SHP77 treated with DMSO at 0.1 percent for 48 hours (cell line): ENCODE measurements at regions not wholly inside any gene's neighbourhood (a gene's known extent, or its start where the extent isn't known, plus 50 kb on each side); places are given as distances from the start of the nearest gene placed in this dataset.

Source experiments
- DNase-seq: peaks from one replicate; lab custom pipeline; 2025; lab: John Stamatoyannopoulos, UW

DNA sequence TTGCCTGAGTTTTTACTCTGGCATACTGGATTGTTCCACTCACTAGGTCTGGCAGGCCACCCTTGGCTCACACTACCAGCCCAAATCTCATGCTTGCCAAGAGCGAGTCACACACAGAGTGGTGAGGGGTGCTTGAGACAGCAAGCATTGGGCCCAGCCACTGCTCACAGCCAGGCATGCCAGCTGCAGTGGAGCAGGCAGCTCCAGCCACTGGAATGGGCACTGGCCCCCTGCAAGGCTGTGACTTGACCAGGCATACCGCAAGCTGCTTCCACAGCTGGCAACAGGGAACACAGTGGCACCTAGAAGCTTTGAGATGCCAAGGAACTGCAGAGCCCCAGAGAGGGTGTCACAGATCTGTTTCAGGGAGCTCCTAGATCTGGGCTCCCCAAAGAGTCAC is 488.5 kb downstream of the LRFN5 start:
- no peak for DNase-seq

DNA sequence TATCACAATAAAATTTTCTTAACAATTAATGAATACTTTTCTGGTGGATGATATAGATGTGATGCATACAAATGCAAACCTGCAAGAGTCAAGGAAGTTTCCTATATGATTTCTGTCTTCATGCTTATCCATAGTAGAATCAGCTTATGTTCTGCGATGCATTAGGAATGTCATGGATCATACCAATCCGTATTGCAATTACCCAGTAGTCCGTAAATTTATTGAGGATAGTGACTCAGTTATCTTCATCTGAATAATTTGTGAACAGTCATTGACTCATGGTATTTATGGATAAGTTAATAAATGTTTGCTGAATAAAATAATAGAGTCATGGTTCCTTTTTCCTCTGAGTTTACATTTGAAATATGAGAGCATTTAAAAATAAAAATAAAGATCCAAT is 483.4 kb downstream of the LRFN5 start:
- no peak for DNase-seq

DNA sequence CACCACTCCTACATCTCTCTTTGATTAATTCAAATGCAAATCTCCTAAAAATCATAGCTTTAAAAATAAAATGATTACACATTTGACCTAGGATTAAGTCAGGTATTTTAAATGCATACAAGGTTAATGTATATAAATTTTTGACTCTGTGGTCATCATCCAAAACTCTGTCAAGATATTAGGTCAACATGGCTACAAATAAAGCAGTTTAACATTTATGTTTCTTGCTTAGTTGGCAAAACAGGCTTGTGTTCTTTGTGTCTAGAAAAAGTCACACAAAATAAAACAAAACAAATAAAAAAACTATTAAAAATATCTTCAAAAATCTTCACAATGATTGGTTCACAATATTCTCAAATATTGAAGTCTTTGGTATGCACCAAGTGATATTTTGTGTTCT is 473.2 kb downstream of the LRFN5 start:
- DNase-seq: no peak

- no peak for DNase-seq
These were observed 471.7 kb downstream of the LRFN5 start for GRCh38 chr14:42078345-42078744.

GRCh38 chr14:42070031-42070430 is 463.4 kb downstream of the LRFN5 start:
- DNase-seq: no peak

DNA sequence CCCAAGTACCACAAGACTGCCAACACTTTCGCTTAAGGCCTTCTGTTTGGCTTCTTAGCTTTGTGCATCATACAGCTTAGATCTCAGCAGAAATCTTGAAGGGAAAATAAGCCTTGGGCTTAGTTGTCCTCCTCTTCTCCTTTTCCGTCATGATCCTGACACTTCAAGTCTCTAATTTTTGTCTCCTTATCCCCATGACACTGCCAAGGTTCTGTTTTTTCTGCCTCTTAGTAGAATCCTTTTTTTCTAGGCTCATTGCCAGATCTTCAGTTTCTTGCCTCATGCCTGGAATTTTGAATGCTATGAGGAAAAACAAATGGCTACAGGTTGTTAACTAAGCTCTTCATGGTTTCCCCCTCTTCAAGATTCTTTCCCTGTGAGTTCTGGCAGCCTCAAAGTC is 450.4 kb downstream of the LRFN5 start:
- no peak for DNase-seq

- DNase-seq: no peak
These were observed 440.9 kb downstream of the LRFN5 start for GRCh38 chr14:42047421-42048055.

DNA sequence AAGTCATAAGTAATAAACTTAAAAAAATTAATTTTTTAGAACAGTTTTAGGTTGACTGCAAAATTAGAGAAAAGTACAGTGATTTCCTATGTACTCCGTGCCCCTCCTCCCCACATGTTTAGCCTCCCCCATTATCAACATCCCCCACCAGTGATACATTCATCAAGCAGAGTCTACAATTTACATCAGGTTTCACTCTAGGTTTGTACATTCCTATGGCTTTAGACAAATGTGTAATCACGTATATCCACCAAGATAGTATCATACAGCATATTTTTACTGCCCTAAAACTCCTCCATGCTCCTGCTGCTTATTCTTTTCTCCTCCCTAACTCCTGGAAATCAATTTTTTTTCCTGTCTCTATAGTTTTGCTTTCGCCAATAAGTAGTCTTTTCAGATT is 438.7 kb downstream of the LRFN5 start:
- no peak for DNase-seq

- DNase-seq: no peak
These were observed 421.9 kb downstream of the LRFN5 start for GRCh38 chr14:42028607-42029006.

DNA sequence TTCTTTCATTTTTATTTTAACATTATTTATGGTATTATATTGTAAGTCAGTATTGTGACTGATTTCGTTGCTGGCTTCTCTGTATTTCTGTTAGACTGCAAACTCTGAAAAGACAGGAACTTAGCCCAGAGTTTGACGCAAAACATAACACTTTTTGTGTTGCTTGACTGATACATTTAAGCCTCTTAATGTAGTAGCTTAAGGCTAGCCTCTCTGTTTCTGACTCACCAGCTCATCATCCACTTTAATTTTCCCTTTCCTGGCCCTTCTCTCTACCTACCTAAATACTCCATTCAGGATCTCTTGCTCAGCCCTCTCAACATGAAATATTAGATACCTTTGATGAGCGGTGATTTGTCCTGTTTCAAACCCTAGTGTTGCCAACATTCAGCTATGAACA is 420.6 kb downstream of the LRFN5 start:
- DNase-seq: no peak

DNA sequence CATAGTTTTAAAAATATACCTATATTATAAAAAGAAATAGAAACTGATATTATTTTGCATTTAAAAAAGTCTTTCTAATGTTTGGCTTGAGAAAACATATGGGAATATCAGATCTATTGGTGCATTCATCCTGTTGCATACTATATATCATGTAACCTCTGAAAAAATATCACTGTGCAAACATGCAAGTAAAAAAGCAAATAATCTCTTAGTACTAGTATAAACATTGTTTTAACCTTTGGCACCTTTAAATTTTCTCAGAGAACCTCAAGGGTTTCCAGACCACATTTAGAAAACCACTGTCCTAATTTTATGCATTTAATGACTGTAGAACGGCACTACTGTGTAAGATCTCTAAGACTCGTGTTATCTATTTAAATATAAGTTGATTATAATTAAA is 416.8 kb downstream of the LRFN5 start:
- DNase-seq: peak; percentile 34

DNA sequence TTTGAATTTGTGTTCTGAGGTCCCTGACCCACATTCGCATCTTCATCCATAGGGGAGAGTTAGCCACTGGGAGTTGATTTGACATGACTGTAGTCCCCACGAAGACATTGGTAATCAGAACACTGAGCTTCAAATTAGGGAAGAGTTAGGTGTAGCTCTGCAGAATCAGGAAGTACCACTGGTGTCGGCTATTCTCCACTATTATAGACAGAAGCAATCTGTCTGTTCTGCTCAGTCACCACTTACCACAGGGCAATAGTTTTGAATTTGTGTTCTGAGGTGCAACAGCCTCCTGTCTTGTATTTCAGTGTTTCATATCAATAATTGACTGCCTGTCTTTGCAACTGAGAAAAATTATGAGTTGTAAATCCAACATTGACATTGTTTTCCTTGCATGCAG is 407.6 kb downstream of the LRFN5 start:
- no peak for DNase-seq

GRCh38 chr14:42013559-42013958 is 406.9 kb downstream of the LRFN5 start:
- no peak for DNase-seq

GRCh38 chr14:42013153-42013552 is 406.5 kb downstream of the LRFN5 start:
- DNase-seq: no peak

- DNase-seq: no peak
These were observed 404.5 kb downstream of the LRFN5 start for GRCh38 chr14:42011221-42011620.

DNA sequence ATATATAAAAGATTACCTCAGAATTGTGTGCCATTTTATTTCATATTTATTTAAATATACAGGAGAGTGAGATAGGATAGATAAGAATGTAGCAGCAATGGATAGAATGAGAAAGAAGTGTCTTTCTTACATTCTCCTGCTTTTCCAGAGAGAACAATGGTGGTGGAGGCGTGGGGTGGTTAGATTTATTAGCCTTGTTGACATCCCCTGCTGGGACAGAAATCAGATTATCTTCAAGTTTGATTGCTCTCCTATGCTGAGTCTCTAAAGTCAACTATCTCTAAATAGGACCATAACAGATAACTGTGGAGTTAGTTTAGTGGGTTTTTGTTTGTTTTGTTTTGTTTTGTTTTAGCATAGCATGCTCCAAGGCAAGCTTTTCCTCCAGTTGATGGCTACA is 397.6 kb downstream of the LRFN5 start:
- no peak for DNase-seq

DNA sequence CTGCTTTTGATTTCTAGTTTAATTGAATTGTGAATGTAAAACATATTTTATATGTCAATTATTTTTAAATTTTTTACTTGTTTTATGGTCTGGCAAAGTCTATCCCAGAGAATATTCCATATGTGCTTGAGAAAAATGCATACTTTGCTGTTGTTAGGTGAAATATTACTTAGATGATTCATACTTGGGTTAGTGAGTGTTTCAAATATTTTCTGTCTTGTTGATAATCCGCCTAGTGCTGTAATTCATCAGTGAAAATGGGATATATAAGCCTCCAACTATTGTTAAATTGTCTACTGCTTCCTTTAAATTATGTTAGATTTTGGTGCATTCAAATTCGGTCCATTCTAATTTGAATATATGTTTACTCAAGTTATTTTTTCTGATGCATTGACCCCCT is 395.5 kb downstream of the LRFN5 start:
- no peak for DNase-seq

- no peak for DNase-seq
These were observed 394.8 kb downstream of the LRFN5 start for GRCh38 chr14:42001431-42001830.

GRCh38 chr14:42000450-42000849 is 393.8 kb downstream of the LRFN5 start:
- DNase-seq: no peak

- DNase-seq: no peak
These were observed 387.0 kb downstream of the LRFN5 start for GRCh38 chr14:41993687-41994086.

DNA sequence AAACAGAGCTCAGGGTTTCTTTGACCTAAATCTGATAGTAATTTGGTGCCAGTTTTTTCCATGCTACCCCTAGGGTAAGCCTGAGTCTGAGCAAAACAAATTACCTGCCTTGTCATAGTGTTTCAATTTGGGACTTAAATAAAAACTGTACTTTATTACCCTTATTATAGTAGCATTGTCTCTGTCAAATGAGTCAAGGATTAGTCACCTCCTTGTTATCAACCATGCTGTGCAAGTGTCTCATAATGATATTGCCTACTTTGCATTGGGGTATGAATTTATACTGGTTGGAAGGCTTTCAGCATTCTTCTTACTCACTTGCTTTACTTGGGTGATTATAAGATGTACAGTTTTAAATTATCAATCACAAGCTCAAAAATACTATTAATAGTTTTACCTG is 380.0 kb downstream of the LRFN5 start:
- DNase-seq: no peak

GRCh38 chr14:41986083-41986645 is 379.5 kb downstream of the LRFN5 start:
- no peak for DNase-seq

DNA sequence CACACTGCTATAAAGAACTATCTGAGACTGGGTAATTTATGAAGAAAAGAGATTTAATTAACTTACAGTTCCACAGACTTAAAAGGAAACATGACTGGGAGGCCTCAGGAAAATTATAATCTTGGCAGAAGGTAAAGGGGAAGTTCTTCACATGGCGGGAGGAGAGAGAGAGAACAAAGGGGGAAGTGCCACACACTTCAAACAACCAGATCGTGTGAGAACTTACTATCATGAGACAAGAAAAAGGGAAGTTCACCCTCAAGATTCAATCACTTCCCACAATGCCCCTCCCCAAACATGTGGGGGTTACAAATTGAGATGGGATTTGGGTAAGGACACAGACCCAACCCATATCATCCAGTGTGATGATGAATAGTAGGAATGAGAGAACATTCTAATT is 366.5 kb downstream of the LRFN5 start:
- DNase-seq: no peak

DNA sequence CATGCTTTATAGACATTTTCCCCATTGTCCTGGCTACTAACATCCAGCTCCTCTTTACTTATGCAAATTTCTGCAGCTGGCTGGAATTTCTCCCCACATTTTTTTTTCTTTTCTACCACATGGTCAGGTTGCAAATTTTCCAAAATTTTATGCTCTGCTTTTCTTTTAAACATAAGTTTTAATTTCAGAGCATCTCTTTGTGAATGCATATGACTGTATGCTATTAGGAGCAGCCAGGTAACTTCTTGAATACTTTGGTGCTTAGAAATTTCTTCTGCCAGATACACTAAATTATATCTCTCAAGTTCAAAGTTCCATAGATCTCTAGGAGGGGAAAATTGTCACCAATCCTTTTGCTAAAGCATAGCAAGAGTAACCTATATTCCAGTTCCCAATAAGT is 365.9 kb downstream of the LRFN5 start:
- DNase-seq: no peak
